SK-N-SH treated with all-trans-retinoic acid at 6 μM for 48 hours (cell line): ENCODE measurements at regions not wholly inside any gene's neighbourhood (a gene's known extent, or its start where the extent isn't known, plus 50 kb on each side); places are given as distances from the start of the nearest gene placed in this dataset.

Experiments
- ATAC-seq: fragments of 200-7000 bp; cut with Tn5 transposase; 3 replicates; pipeline ENCODE4 v1.9.1; 2020; ENCODE audit warnings: mild to moderate bottlenecking, moderate library complexity
- ARNTL ChIP-seq: fragments of 450-650 bp; formaldehyde crosslinking; IDR thresholded peaks from 2 replicates; pipeline ENCODE4 v1.5.0; 2020; ENCODE audit warnings: low read depth, mild to moderate bottlenecking, moderate library complexity, borderline replicate concordance
- BACH2 ChIP-seq: fragments of 250-450 bp; sonication (Bioruptor Pico); IDR thresholded peaks from 2 replicates; pipeline ENCODE4 v1.9.0; 2021; ENCODE audit warnings: mild to moderate bottlenecking, borderline replicate concordance
- CREB5 ChIP-seq: fragments of 250-450 bp; sonication (Bioruptor Pico); IDR thresholded peaks from 2 replicates; pipeline ENCODE4 v1.5.1; 2020; ENCODE audit warnings: low read depth, mild to moderate bottlenecking, moderate library complexity
- CSRNP3 ChIP-seq: fragments of 250-450 bp; sonication (Bioruptor Pico); IDR thresholded peaks from 2 replicates; pipeline ENCODE4 v1.5.1; 2021; ENCODE audit warnings: mild to moderate bottlenecking, moderate library complexity
- ESRRG ChIP-seq: fragments of 250-450 bp; sonication (Bioruptor Pico); IDR thresholded peaks from 2 replicates; pipeline ENCODE4 v1.6.1; 2021; ENCODE audit warnings: mild to moderate bottlenecking
- GLIS3 ChIP-seq: fragments of 250-450 bp; sonication (Bioruptor Pico); IDR thresholded peaks from 2 replicates; pipeline ENCODE4 v1.5.0; 2020; ENCODE audit warnings: mild to moderate bottlenecking, moderate library complexity
- ISL1 ChIP-seq: fragments of 250-450 bp; sonication (Bioruptor Pico); IDR thresholded peaks from 2 replicates; pipeline ENCODE4 v2.1.2; 2022; ENCODE audit warnings: mild to moderate bottlenecking, moderate library complexity
- PATZ1 ChIP-seq: fragments of 250-450 bp; sonication (Bioruptor Pico); IDR thresholded peaks from 2 replicates; pipeline ENCODE4 v1.8.0; 2020; ENCODE audit warnings: mild to moderate bottlenecking, moderate library complexity, borderline replicate concordance
- PPARA ChIP-seq: fragments of 250-450 bp; sonication (Bioruptor Pico); IDR thresholded peaks from 2 replicates; pipeline ENCODE4 v1.5.0; 2020; ENCODE audit warnings: mild to moderate bottlenecking, borderline replicate concordance
- RARB ChIP-seq: fragments of 250-450 bp; sonication (Bioruptor Pico); IDR thresholded peaks from 2 replicates; pipeline ENCODE4 v1.8.0; 2021; ENCODE audit warnings: mild to moderate bottlenecking, moderate library complexity
- SNAI2 ChIP-seq: fragments of 250-450 bp; sonication (Bioruptor Pico); IDR thresholded peaks from 2 replicates; pipeline ENCODE4 v1.5.0; 2020; ENCODE audit warnings: mild to moderate bottlenecking, moderate library complexity
- TCF4 ChIP-seq: fragments of 250-450 bp; sonication (Bioruptor Pico); IDR thresholded peaks from 2 replicates; pipeline ENCODE4 v1.8.0; 2021; ENCODE audit warnings: mild to moderate bottlenecking, moderate library complexity, borderline replicate concordance
- TOX ChIP-seq: fragments of 250-450 bp; sonication (Bioruptor Pico); IDR thresholded peaks from 2 replicates; pipeline ENCODE4 v1.8.0; 2021; ENCODE audit warnings: mild to moderate bottlenecking, moderate library complexity, borderline replicate concordance
- TSHZ2 ChIP-seq: fragments of 250-450 bp; sonication (Bioruptor Pico); IDR thresholded peaks from 2 replicates; pipeline ENCODE4 v1.5.0; 2020; ENCODE audit warnings: mild to moderate bottlenecking, moderate library complexity
- ZC3H10 ChIP-seq: fragments of 250-450 bp; sonication (Bioruptor Pico); IDR thresholded peaks from 2 replicates; pipeline ENCODE4 v1.5.1; 2021; ENCODE audit warnings: mild to moderate bottlenecking, moderate library complexity
- ZFP3 ChIP-seq: fragments of 250-450 bp; sonication (Bioruptor Pico); IDR thresholded peaks from 2 replicates; pipeline ENCODE4 v1.5.0; 2020; ENCODE audit warnings: mild to moderate bottlenecking, moderate library complexity
- ZFP30 ChIP-seq: fragments of 450-650 bp; formaldehyde crosslinking; IDR thresholded peaks from 2 replicates; pipeline ENCODE4 v1.5.0; 2022; ENCODE audit warnings: mild to moderate bottlenecking, moderate library complexity
- ZNF70 ChIP-seq: fragments of 450-650 bp; formaldehyde crosslinking; IDR thresholded peaks from 2 replicates; pipeline ENCODE4 v1.5.0; 2020; ENCODE audit warnings: mild to moderate bottlenecking, moderate library complexity
- ZNF8 ChIP-seq: fragments of 450-650 bp; formaldehyde crosslinking; IDR thresholded peaks from 2 replicates; pipeline ENCODE4 v1.5.0; 2020; ENCODE audit warnings: mild to moderate bottlenecking, moderate library complexity

- TF ChIP-seq ESRRG (CRISPR knock-in tag) (no peak), TOX (CRISPR knock-in tag) (no peak), ZNF70 (CRISPR knock-in tag) (no peak), PPARA (CRISPR knock-in tag) (no peak), CREB5 (no peak), GLIS3 (CRISPR knock-in tag) (no peak)
- TF ChIP-seq, all 23 proteins: peak for 0
- ATAC-seq: no peak
Measured at GRCh38 chr12:41794336-41794735, 350.3 kb downstream of the GXYLT1 start.

GRCh38 chr12:41784957-41785356 is 359.7 kb downstream of the GXYLT1 start:
- no peak for ATAC-seq
- TF ChIP-seq RARB (CRISPR knock-in tag) (no peak), CREB5 (no peak), CSRNP3 (CRISPR knock-in tag) (no peak), PATZ1 (CRISPR knock-in tag) (no peak), ZFP3 (CRISPR knock-in tag) (no peak), BACH2 (CRISPR knock-in tag) (no peak), ZC3H10 (CRISPR knock-in tag) (no peak), GLIS3 (CRISPR knock-in tag) (no peak), SNAI2 (no peak), TOX (CRISPR knock-in tag) (no peak), ZFP30 (no peak), ZNF8 (no peak), ZNF70 (CRISPR knock-in tag) (no peak), PPARA (CRISPR knock-in tag) (no peak)

GRCh38 chr12:41778934-41779333 is 365.7 kb downstream of the GXYLT1 start:
- peak; percentile 78 for ATAC-seq
- peak; percentile 60; the same call in 1 of the 2 replicates for TF ChIP-seq SNAI2
- 0 out of 2 replicates have a peak, but pooled peaks have one; percentile 69 for TF ChIP-seq GLIS3 (CRISPR knock-in tag)
- peak; percentile 93 for TF ChIP-seq ISL1 (CRISPR knock-in tag)
- TF ChIP-seq ESRRG (CRISPR knock-in tag): no peak
- no peak for TF ChIP-seq ARNTL (CRISPR knock-in tag)
- peak; percentile 67; the same call in 1 of the 2 replicates for TF ChIP-seq TCF4 (CRISPR knock-in tag)
- peak; percentile 84 for TF ChIP-seq TSHZ2 (CRISPR knock-in tag)
- TF ChIP-seq RARB (CRISPR knock-in tag): no peak
